ENCODE measurements at regions not wholly inside any gene's neighbourhood (a gene's known extent, or its start where the extent isn't known, plus 50 kb on each side); places are given as distances from the start of the nearest gene placed in this dataset.

DNA sequence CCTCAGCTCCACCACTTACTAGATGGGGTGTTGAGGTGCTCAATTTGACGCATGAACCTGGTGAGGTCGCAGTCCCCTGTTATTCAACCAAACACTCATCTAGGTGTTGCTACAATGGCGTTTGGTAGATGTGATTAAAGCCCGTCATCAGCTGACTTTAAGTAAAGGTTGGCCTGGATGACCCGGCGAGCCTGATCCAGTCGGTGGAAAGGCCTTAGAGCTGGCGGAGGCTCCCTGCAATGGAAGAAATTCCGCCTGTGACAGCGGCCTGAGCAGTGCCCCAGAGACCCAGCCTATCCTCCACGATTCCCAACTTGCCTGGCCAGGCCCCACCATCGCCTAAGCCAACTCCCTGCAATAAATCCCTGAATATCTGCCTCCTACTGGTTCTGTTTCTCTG lies 171.4 kb downstream of the BMP7 start:
- DNase-seq (ENCODE audit: low spot score) = no peak
- POLR2A ChIA-PET (ENCODE audit: low non-redundant PET) = no interaction called here
- peaks cover 35% of the 10 kb centered on the region for H3K27me3 ChIP-seq (replicated peaks; ENCODE audit: insufficient read depth, low read depth, low read length, poor library complexity)
- H3K36me3 ChIP-seq (ENCODE audit: insufficient read depth, low read length, poor library complexity, severe bottlenecking) = no peaks in the 10 kb centered on the region
- no TSS peak for BruUV-seq (replicated peaks)
- intact Hi-C loops (cut with micrococcal nuclease; ENCODE audit: unreplicated experiment) = loop anchor here (5.0 kb wide), 1 partner anchor 402 kb away; no protein-coding TSS in a partner anchor
- no peak overlapping the region for H3K27ac ChIP-seq (ENCODE audit: low read depth, low read length, poor library complexity, severe bottlenecking)
- TF ChIP-seq, protein P1, sequence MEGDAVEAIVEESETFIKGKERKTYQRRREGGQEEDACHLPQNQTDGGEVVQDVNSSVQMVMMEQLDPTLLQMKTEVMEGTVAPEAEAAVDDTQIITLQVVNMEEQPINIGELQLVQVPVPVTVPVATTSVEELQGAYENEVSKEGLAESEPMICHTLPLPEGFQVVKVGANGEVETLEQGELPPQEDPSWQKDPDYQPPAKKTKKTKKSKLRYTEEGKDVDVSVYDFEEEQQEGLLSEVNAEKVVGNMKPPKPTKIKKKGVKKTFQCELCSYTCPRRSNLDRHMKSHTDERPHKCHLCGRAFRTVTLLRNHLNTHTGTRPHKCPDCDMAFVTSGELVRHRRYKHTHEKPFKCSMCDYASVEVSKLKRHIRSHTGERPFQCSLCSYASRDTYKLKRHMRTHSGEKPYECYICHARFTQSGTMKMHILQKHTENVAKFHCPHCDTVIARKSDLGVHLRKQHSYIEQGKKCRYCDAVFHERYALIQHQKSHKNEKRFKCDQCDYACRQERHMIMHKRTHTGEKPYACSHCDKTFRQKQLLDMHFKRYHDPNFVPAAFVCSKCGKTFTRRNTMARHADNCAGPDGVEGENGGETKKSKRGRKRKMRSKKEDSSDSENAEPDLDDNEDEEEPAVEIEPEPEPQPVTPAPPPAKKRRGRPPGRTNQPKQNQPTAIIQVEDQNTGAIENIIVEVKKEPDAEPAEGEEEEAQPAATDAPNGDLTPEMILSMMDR (conservative IDR thresholded peaks at IDR 0.05; ENCODE audit: low read depth, low read length) = no peak
- TF ChIP-seq EZH2 (IDR thresholded peaks at IDR 0.05; ENCODE audit: borderline replicate concordance, low read depth, low read length, poor library complexity, severe bottlenecking) = no peak
- H3K4me1 ChIP-seq (ENCODE audit: insufficient read depth, low read length, poor library complexity, severe bottlenecking) = no peaks in the 10 kb centered on the region
- H3K9me3 ChIP-seq (ENCODE audit: low read depth, low read length, poor library complexity, severe bottlenecking) = no peaks in the 10 kb centered on the region
- no peak overlapping the region for H3K4me3 ChIP-seq (ENCODE audit: low read depth, low read length, poor library complexity, severe bottlenecking)
- CTCF ChIA-PET = no interaction called here

DNA sequence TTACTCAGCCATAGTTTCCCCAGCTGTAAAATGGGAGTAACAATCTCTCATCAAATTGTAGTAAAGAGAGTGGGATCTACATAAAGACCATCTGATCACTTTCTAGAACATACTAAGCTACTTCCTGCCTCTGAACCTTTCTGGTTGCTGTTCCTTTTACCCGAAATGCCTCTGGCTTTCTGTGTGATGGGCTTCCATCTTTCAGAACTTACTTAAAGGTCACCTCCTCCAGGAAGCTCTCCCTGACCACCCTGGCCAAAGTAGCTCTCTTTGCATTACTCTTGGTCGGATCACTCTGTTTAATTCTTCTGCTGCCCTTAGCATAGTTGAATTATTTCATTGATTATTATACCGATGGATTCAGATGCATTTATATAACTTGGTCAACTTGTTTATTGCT lies 171.0 kb downstream of the BMP7 start:
- no peaks in the 10 kb centered on the region for H3K36me3 ChIP-seq (ENCODE audit: insufficient read depth, low read length, poor library complexity, severe bottlenecking)
- ChIA-PET CTCF (no interaction called here), POLR2A (ENCODE audit: low non-redundant PET) (no interaction called here)
- peaks cover 38% of the 10 kb centered on the region for H3K27me3 ChIP-seq (replicated peaks; ENCODE audit: insufficient read depth, low read depth, low read length, poor library complexity)
- H3K4me3 ChIP-seq (ENCODE audit: low read depth, low read length, poor library complexity, severe bottlenecking) = no peak overlapping the region
- H3K4me1 ChIP-seq (ENCODE audit: insufficient read depth, low read length, poor library complexity, severe bottlenecking) = no peaks in the 10 kb centered on the region
- H3K9me3 ChIP-seq (ENCODE audit: low read depth, low read length, poor library complexity, severe bottlenecking) = no peaks in the 10 kb centered on the region
- intact Hi-C loops (cut with micrococcal nuclease; ENCODE audit: unreplicated experiment) = no loop called here
- H3K27ac ChIP-seq (ENCODE audit: low read depth, low read length, poor library complexity, severe bottlenecking) = no peak overlapping the region
- no TSS peak for BruUV-seq (replicated peaks)
- DNase-seq (ENCODE audit: low spot score) = no peak
- TF ChIP-seq EZH2 (IDR thresholded peaks at IDR 0.05; ENCODE audit: borderline replicate concordance, low read depth, low read length, poor library complexity, severe bottlenecking) = no peak
- TF ChIP-seq, protein P1 (conservative IDR thresholded peaks at IDR 0.05; ENCODE audit: low read depth, low read length) = no peak

DNA sequence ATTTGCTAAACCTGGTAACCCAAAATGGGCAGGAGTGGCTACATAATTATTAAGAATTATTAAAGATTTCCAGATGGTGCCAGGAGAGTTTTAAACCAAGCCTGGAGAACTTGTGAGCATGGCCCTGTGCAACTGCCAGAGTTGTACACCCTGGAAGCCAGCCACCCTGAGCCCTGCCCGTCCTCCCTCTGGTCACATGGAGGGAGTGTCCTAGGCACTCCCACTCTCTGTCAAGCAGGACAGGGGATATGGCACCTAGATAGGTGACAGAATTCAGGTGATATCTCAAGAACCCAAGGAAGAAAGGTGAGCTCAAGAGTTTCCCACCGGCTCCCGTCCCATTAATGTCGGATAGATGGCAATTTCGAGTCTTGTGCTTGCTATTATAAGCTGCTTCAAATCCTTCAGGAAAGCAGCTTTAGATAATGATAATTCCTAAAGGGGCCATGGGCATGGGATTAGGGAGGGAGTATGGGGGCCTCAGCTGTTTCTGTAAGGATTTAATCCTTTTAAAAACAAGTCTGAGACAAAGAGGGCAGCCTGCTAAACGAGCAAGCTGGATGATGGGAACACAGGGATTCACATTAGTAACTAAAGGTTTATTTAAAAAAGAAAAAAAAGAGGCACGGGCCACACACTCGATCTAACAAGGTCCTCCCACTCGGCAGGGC lies 169.1 kb downstream of the BMP7 start:
- Histone ChIP-seq H3K27ac (ENCODE audit: low read depth, low read length, poor library complexity, severe bottlenecking) (no peak overlapping the region), H3K27me3 (replicated peaks; ENCODE audit: insufficient read depth, low read depth, low read length, poor library complexity) (peaks cover 38% of the 10 kb centered on the region), H3K36me3 (ENCODE audit: insufficient read depth, low read length, poor library complexity, severe bottlenecking) (no peaks in the 10 kb centered on the region), H3K4me3 (ENCODE audit: low read depth, low read length, poor library complexity, severe bottlenecking) (no peak overlapping the region), H3K4me1 (ENCODE audit: insufficient read depth, low read length, poor library complexity, severe bottlenecking) (no peaks in the 10 kb centered on the region), H3K9me3 (ENCODE audit: low read depth, low read length, poor library complexity, severe bottlenecking) (no peaks in the 10 kb centered on the region)
- ChIA-PET POLR2A (ENCODE audit: low non-redundant PET) (no interaction called here), CTCF (no interaction called here)
- DNase-seq (ENCODE audit: low spot score) = no peak
- no peak for TF ChIP-seq EZH2 (IDR thresholded peaks at IDR 0.05; ENCODE audit: borderline replicate concordance, low read depth, low read length, poor library complexity, severe bottlenecking)
- TF ChIP-seq, protein P1 (conservative IDR thresholded peaks at IDR 0.05; ENCODE audit: low read depth, low read length) = no peak
- no TSS peak for BruUV-seq (replicated peaks)
- intact Hi-C loops (cut with micrococcal nuclease; ENCODE audit: unreplicated experiment) = no loop called here
